GM12878 (cell line): ENCODE measurements at regions not wholly inside any gene's neighbourhood (a gene's known extent, or its start where the extent isn't known, plus 50 kb on each side); places are given as distances from the start of the nearest gene placed in this dataset.

Source experiments
- ATAC-seq: fragments of 200-7000 bp; cut with Tn5 transposase; 3 replicates; pipeline ENCODE4 v1.9.1; 2020; ENCODE audit warnings: mild to moderate bottlenecking, moderate library complexity
- BruUV-seq: library from RNA; stranded (reverse); fragments of 400-500 nt; replicated peaks from 2 replicates; lab custom pipeline; 2021; lab: Mats Ljungman, UMichigan
- CTCF ChIA-PET: fragments of 300-600 bp; sonication (Branson Sonifier 250); formaldehyde crosslinking; extraction: SDS; loops from one replicate; lab custom pipeline; 2021; ENCODE audit warnings: inconsistent platforms; lab: Yijun Ruan, JAX
- POLR2A ChIA-PET: fragments of 350-600 bp; formaldehyde crosslinking; extraction: SDS; loops from one replicate; lab custom pipeline; 2021; ENCODE audit warnings: inconsistent platforms; lab: Charles Lee
- RAD21 ChIA-PET: fragments of 300-600 bp; sonication (Branson Sonifier 250); formaldehyde crosslinking; loops from one replicate; lab custom pipeline; 2023; ENCODE audit warnings: antibody characterized with exemption; ENCODE audit not compliant: unreplicated experiment; lab: Charles Lee
- SMC1A ChIA-PET: fragments of 300-600 bp; sonication (Branson Sonifier 250); formaldehyde crosslinking; loops from one replicate; lab custom pipeline; 2023; ENCODE audit not compliant: unreplicated experiment, uncharacterized antibody; lab: Charles Lee
- DNase-seq: peaks from one replicate; pipeline ENCODE4 v3.0.0-alpha.2; 2011; ENCODE audit warnings: low read depth, low spot score
- FAIRE-seq: peaks from 3 replicates; lab custom pipeline; 2011; peaks lifted over from hg19 to GRCh38; lab: Jason Lieb, UNC
- H2AFZ ChIP-seq: 2 replicates; pipeline ENCODE4 v1.6.0; 2011; ENCODE audit warnings: low read depth, low read length, control low read depth; ENCODE audit not compliant: control insufficient read depth
- H3K27ac ChIP-seq: 2 replicates; pipeline ENCODE4 v1.5.1; 2011; ENCODE audit warnings: control low read depth; ENCODE audit not compliant: control insufficient read depth, insufficient read depth
- H3K27me3 ChIP-seq, 2 experiments: replicated peaks in 1 of 2; 2 replicates each; pipeline versions ENCODE4 v1.6.0 to v1.6.1; 2011; ENCODE audit warnings: low read length in 1 of 2; ENCODE audit not compliant: control insufficient read depth in 2 of 2, insufficient read depth in 2 of 2
- H3K36me3 ChIP-seq, 2 experiments: 2 replicates each; pipeline ENCODE4 v1.5.1; 2011; ENCODE audit warnings: low read length in 1 of 2; ENCODE audit not compliant: control insufficient read depth in 2 of 2, insufficient read depth in 2 of 2
- H3K4me1 ChIP-seq: 2 replicates; pipeline ENCODE4 v1.6.1; 2011; ENCODE audit warnings: mild to moderate bottlenecking, low read length, moderate library complexity, mixed read lengths; ENCODE audit not compliant: control insufficient read depth, insufficient read depth
- H3K4me2 ChIP-seq: 2 replicates; pipeline ENCODE4 v1.6.0; 2011; ENCODE audit warnings: control low read depth; ENCODE audit not compliant: control insufficient read depth, insufficient read depth
- H3K4me3 ChIP-seq: fragments of 200-600 bp; sonication (generic); 2 replicates; pipeline ENCODE4 v1.5.1; 2016
- H3K79me2 ChIP-seq: 2 replicates; pipeline ENCODE4 v1.6.0; 2011; ENCODE audit warnings: low read length; ENCODE audit not compliant: control insufficient read depth, insufficient read depth
- H3K9ac ChIP-seq: 2 replicates; pipeline ENCODE4 v1.8.0; 2011; ENCODE audit warnings: low read length, control low read depth, mixed read lengths; ENCODE audit not compliant: control insufficient read depth, insufficient read depth
- H3K9me3 ChIP-seq: replicated peaks from 3 replicates; pipeline ENCODE4 v1.5.1; 2011; ENCODE audit warnings: mild to moderate bottlenecking, low read length; ENCODE audit not compliant: control insufficient read depth, insufficient read depth
- H4K20me1 ChIP-seq: 2 replicates; pipeline ENCODE4 v1.6.0; 2011; ENCODE audit not compliant: control insufficient read depth, insufficient read depth
- CBX3 ChIP-seq: fragments of 200-600 bp; sonication (generic); IDR thresholded peaks from 2 replicates; pipeline ENCODE4 v1.6.1; 2016; ENCODE audit warnings: low read depth, borderline replicate concordance
- CBX5 ChIP-seq: sonication (generic); IDR thresholded peaks from 2 replicates; pipeline ENCODE4 v1.6.1; 2016; ENCODE audit warnings: low read depth, moderate library complexity, mild to moderate bottlenecking, inconsistent platforms
- CREB1 ChIP-seq: IDR thresholded peaks from 2 replicates; pipeline ENCODE4 v1.6.1; 2012; ENCODE audit warnings: low read depth, mild to moderate bottlenecking, inconsistent platforms
- CREM ChIP-seq: IDR thresholded peaks from 2 replicates; pipeline ENCODE4 v1.6.1; 2014; ENCODE audit warnings: antibody characterized with exemption, low read depth
- FOS ChIP-seq: IDR thresholded peaks from 3 replicates; pipeline ENCODE4 v1.6.1; 2011; ENCODE audit warnings: borderline replicate concordance; ENCODE audit not compliant: insufficient read length; ENCODE audit errors: extremely low read depth
- FOXK2 ChIP-seq: fragments of 450-650 bp; IDR thresholded peaks from 2 replicates; pipeline ENCODE4 v1.6.1; 2017; ENCODE audit warnings: mild to moderate bottlenecking, moderate library complexity
- IKZF2 ChIP-seq, 2 experiments: fragments of 450-650 bp; IDR thresholded peaks; 2 replicates each; pipeline ENCODE4 v1.6.1; 2017; ENCODE audit warnings: mild to moderate bottlenecking in 2 of 2, moderate library complexity in 2 of 2
- MYC ChIP-seq: IDR thresholded peaks from 2 replicates; pipeline ENCODE4 v1.6.1; 2011; ENCODE audit warnings: mild to moderate bottlenecking, low read length, moderate library complexity, inconsistent platforms; ENCODE audit not compliant: insufficient read depth, insufficient replicate concordance, insufficient read length, severe bottlenecking
- POU2F2 ChIP-seq: IDR thresholded peaks from 3 replicates; pipeline ENCODE4 v1.6.1; 2011; ENCODE audit warnings: low read depth, mild to moderate bottlenecking, low read length, borderline replicate concordance
- SP1 ChIP-seq: IDR thresholded peaks from one replicate; pipeline ENCODE4 v1.6.1; 2011; ENCODE audit warnings: low read depth, low read length
- ZNF687 ChIP-seq: fragments of 450-650 bp; IDR thresholded peaks from 2 replicates; pipeline ENCODE4 v1.6.1; 2017; ENCODE audit warnings: mild to moderate bottlenecking, moderate library complexity
- ZZZ3 ChIP-seq: IDR thresholded peaks from 2 replicates; pipeline ENCODE4 v1.6.1; 2011; ENCODE audit warnings: low read depth; ENCODE audit not compliant: control insufficient read depth, insufficient read length
- WGBS: methylation state at CpG from one replicate; pipeline ENCODE4 v1.1.6; 2016; ENCODE audit warnings: low lambda C conversion rate; ENCODE audit not compliant: insufficient replicate concordance, insufficient coverage; ENCODE audit errors: missing lambda C conversion rate; 5-methylcytosine and 5-hydroxymethylcytosine counted together
- in situ Hi-C: fragments of 300-500 bp; cut with MboI; formaldehyde crosslinking; loops from 9 replicates; pipeline ENCODE4 v1.14.3; 2018; ENCODE audit warnings: mixed read lengths
- intact Hi-C: fragments of 100-400 bp; cut with micrococcal nuclease; formaldehyde crosslinking; loops from one replicate; pipeline ENCODE4 v1.14.2; 2022; ENCODE audit not compliant: unreplicated experiment
- TF ChIP-seq, protein P1 (sequence below): IDR thresholded peaks from 2 replicates; pipeline ENCODE4 v1.6.1; 2011; ENCODE audit warnings: borderline replicate concordance, low read depth, mild to moderate bottlenecking, moderate library complexity, mixed read lengths, low read length; ENCODE audit not compliant: insufficient read depth; ENCODE audit errors: extremely low read length

DNA sequence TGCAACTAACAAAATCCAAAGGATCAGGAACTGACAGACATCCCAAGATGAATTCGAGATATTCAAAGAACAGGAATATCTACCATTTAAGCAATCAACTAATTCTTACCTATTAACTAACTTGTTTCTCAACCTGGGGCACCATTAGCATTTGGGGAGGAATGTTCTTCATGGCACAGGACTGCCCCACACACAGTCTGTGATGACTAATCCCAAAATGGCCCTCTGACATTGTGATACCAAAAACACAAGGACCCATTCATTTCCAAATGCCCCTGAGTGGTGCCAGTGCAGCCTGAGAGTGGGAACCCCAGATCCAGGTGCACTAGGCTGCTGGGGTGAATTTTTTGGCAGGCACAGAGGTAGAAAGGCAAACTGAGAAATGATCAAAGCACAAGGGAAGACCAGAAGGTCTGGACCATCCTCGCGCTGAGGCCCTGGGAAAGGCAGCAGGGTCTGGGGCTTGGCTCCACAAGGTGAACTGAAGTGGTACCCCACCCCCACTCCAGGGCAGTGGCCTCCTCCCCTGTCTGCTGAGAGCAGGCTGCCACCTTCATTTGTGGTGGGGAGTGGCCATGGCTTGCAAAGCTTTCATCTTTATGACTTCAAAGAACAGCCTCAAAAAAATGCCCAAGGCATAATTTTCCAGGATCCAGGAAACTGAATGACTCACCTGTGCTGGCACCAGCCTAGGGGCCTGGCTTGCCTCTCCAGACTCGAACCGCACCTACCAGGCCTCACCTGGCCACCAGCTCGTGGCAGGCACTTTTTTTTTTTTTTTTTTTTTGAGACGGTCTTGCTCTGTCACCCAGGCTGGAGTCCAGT is 122.4 kb downstream of the BCOR start:
- H3K27ac ChIP-seq = no peak overlapping the region
- no peaks in the 10 kb centered on the region for H4K20me1 ChIP-seq
- ChIA-PET POLR2A (no interaction called here), RAD21 (no interaction called here), CTCF (no interaction called here), SMC1A (no interaction called here)
- intact Hi-C loops = no loop called here
- no peak for TF ChIP-seq FOXK2
- TF ChIP-seq FOS = no peak
- TF ChIP-seq ZZZ3 = no peak
- in situ Hi-C loops = no loop called here
- no peak overlapping the region for H2AFZ ChIP-seq
- H3K79me2 ChIP-seq = no peaks in the 10 kb centered on the region
- no peaks in the 10 kb centered on the region for H3K36me3 ChIP-seq
- no peak for ATAC-seq
- H3K9ac ChIP-seq = no peak overlapping the region
- no peak for FAIRE-seq
- no peak overlapping the region for H3K4me3 ChIP-seq
- H3K9me3 ChIP-seq = peaks cover 4% of the 10 kb centered on the region; the same call in 2 of the 3 replicates
- DNase-seq = no peak
- H3K4me1 ChIP-seq = no peaks in the 10 kb centered on the region
- BruUV-seq = no TSS peak
- 39% methylated on average over 6 of the region's 7 CpGs for WGBS
- H3K4me2 ChIP-seq = no peak overlapping the region
- H3K27me3 ChIP-seq = no peaks in the 10 kb centered on the region; a peak in 1 of 4 replicates

DNA sequence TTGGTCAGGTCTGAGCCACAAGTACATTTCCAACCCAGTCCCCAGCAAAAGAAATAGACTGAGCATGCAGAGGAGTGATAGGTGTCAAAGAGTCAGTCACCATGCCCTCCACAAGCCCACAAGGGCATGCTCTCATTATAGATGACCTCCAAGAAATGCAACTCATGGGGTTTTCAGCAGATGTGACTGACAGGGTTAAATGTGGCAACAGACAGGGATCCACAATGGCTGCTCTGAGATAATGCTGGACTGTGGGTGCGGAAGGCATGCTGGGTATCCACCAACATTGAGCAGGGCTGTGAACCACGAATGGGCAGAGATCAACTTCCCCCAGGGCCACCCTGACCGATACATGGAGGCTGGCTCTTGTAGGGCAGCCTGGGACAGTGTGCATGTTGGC is 115.8 kb downstream of the BCOR start:
- H3K27me3 ChIP-seq = no peaks in the 10 kb centered on the region
- intact Hi-C loops (no loop called here), in situ Hi-C loops (no loop called here)
- ATAC-seq (no peak), DNase-seq (no peak), FAIRE-seq (no peak)
- ChIA-PET SMC1A (no interaction called here), POLR2A (no interaction called here), RAD21 (no interaction called here), CTCF (interaction anchor here (0.6 to 1.2 kb wide), 2 partner anchors 12 to 1461 kb away, joined by 4 read pairs; no protein-coding TSS in a partner anchor)
- H3K79me2 ChIP-seq = no peaks in the 10 kb centered on the region
- H3K9ac ChIP-seq = no peak overlapping the region
- no peak overlapping the region for H3K4me2 ChIP-seq
- H4K20me1 ChIP-seq = no peaks in the 10 kb centered on the region
- no peaks in the 10 kb centered on the region for H3K4me1 ChIP-seq
- BruUV-seq = no TSS peak
- no peaks in the 10 kb centered on the region for H3K36me3 ChIP-seq
- H2AFZ ChIP-seq = no peak overlapping the region
- no peak overlapping the region for H3K27ac ChIP-seq
- 34% methylated on average over 3 of the region's 3 CpGs for WGBS
- no peaks in the 10 kb centered on the region for H3K9me3 ChIP-seq
- no peak overlapping the region for H3K4me3 ChIP-seq
- TF ChIP-seq ZNF687 = no peak
- no peak for TF ChIP-seq SP1
- no peak for TF ChIP-seq CREM
- TF ChIP-seq CREB1 = no peak
- TF ChIP-seq CBX3 = no peak
- no peak for TF ChIP-seq IKZF2 (IDR thresholded peaks at IDR 0.05)
- TF ChIP-seq CBX5 = no peak
- TF ChIP-seq, protein P1, sequence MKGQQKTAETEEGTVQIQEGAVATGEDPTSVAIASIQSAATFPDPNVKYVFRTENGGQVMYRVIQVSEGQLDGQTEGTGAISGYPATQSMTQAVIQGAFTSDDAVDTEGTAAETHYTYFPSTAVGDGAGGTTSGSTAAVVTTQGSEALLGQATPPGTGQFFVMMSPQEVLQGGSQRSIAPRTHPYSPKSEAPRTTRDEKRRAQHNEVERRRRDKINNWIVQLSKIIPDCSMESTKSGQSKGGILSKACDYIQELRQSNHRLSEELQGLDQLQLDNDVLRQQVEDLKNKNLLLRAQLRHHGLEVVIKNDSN = no peak
- no peak for TF ChIP-seq POU2F2
- TF ChIP-seq MYC = no peak
